GM18505 (cell line): ENCODE measurements at regions not wholly inside any gene's neighbourhood (a gene's known extent, or its start where the extent isn't known, plus 50 kb on each side); places are given as distances from the start of the nearest gene placed in this dataset.

Source experiments
- ATAC-seq: cut with Tn5 transposase; IDR thresholded peaks from one replicate; pipeline ENCODE4 v1.9.1; 2021; ENCODE audit not compliant: unreplicated experiment
- POLR2A ChIP-seq: IDR thresholded peaks from 4 replicates; pipeline ENCODE4 v1.6.1; 2011; ENCODE audit warnings: borderline replicate concordance; ENCODE audit not compliant: insufficient read depth, insufficient read length; ENCODE audit errors: extremely low read depth

DNA sequence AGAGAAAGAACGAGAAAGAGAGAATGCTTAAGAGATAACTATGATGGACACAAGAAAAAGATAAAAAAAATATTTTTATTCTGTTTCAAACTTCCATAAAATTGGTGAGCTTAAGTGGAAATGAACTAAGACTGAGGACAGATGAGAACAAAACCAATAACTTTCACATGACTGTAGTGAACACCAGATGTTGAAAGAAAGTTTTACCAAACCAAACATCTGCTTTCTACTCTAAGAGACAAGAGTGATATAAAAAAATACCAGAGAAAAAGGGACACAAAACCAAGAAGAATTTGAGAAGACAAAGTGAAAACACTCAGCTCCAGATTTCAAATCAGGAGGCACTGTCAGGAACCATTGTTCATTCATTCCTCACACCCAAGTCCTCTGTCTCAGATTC is 147.9 kb downstream of the IMPG2 start:
- TF ChIP-seq POLR2A, result no peak
- no peak for ATAC-seq

DNA sequence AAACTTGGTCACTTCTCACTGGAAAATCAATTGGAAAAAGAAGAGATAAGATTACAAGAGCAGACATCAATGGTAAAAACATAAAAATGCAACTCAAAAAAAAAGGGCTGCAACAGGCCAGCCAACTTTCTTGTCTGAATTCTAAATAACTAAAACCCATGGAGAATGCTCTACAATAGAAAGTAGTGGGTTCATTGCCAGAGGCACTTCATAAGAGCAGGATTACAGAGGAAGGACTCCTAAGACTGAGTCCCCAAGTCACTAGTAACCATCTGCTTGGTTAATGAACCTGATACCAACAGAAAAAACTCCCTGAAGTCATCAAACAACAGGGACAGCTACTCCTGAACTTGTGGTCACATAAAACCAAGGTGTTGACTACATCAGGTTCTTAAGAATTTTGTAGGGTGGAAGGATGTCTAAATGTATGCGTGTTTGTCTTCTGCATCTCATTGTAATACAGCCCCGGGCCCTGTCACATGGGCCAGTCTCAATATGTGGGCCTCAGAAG is 148.6 kb downstream of the IMPG2 start:
- ATAC-seq, result no peak
- no peak for TF ChIP-seq POLR2A

DNA sequence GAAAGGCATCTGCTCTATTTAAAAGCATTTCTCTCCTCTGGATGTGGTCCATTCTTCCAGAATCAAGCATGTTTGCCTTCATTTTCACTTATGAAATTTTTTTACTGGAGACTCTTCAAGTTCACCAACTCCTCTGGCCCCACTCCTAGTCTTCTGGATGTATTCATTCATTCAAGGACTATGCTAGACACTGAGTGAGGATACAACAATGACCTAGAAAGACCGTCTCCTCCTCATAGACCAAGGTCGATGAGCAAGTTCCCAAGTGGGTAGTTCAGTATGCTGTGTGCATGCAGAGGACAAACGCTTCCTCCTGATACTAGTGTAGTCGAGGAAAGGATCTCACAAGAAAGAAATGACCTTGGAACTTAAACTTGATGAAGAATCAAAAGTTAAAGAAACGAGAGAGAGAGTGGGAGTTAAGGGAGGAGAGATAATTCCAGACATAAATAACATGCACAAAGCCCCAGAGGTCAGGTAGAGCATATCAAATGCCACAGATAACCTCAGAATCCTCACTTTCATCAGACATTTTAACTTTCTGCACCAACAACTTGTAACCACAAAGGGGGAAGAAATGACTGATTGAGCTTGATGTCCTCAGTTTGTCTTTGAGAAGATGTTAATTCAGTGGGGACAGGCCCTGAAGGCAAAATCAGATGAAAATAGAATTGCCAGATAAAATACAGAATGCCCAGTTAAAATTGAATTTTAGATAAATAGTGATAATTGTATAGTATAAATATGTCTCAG is 149.4 kb downstream of the IMPG2 start:
- ATAC-seq, result no peak
- TF ChIP-seq POLR2A, result no peak

DNA sequence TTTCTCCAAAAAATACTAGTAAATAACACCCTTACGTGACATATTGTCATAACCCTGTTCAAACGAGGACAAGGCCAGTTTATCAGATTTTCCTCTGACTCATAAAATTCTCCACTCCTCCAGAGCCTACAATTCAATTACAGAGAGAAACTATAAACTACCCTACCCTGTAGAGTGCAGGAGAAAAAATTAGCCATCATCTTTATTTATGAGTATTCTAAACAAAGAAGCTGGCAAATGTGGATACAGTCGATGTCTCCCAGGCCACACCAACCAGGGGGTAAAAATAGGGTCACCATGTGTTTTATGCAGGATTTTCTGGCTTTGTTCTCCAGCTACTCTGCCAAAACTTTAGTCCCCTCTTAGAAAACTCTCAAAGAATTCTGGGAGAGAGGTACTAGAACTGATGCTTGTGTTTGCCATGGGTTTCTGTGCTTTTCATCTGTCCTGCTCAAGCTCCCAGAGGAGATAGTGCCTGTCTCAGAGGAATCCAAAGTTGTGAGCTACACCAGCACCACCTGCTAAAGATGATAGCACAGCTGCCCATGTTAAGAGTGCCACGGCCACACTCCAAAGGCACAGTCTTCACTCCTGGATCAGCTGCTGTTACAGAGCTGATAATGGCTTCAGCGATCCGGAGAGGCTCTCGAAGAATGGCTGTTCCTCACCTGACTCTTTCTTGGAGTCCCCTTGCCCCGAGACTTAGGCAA is 150.2 kb downstream of the IMPG2 start:
- ATAC-seq, result no peak
- TF ChIP-seq POLR2A, result no peak

DNA sequence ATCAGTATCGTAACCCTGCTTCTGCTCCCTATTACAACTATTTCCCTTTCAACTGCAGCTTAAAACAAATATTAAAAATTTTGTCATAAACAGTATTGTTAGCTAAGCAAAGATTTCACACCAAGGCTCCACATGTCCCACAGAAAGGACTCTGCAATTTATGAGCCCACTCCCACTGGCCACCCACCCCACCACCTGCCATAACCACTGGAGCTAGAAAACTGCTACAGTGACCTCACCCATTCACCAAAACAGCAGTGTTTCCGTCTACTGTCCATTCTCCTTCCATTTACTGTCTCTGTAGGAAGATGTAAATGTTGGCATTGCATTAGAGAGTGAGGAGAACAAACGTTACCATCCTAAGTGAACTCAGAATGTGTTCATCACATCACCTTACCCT is 150.9 kb downstream of the IMPG2 start:
- no peak for TF ChIP-seq POLR2A
- no peak for ATAC-seq

DNA sequence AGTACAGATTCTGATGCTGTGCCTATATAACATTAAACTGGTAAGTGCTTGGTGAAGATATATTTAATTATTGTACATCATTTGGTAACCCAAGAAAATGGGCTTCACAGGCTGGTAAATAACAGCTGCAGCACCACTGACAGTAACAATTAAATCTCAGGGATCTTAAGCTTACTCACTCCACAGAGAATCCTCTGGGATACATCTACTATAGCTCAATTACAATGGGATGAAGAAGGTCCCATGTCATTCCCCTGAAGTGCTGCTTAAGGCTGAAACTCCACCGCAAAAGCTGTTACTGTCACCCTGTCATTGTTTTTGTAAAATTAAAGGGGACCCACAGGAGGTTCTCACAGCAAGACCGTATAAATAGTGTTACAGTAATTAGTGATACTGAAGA is 153.0 kb downstream of the IMPG2 start:
- no peak for TF ChIP-seq POLR2A
- ATAC-seq, result no peak

DNA sequence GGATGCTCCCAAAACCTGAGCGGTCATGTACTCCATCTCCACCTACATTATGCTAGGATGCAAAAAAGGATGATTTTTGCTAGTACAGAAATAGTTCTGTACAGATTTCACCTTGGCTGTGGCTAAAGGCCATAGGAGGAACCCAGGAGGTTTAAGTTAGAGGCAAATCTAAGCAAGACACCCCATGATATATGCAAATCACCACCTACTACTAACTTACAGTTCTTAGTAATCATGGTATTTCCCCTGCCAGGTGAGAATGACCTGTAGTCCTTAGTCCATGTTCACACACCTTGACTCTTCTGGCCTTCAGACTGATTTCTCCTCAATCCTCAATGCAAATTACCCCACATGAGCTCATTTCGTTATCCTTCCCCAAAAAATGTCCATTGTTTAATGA is 154.2 kb downstream of the IMPG2 start:
- ATAC-seq, result no peak
- no peak for TF ChIP-seq POLR2A

DNA sequence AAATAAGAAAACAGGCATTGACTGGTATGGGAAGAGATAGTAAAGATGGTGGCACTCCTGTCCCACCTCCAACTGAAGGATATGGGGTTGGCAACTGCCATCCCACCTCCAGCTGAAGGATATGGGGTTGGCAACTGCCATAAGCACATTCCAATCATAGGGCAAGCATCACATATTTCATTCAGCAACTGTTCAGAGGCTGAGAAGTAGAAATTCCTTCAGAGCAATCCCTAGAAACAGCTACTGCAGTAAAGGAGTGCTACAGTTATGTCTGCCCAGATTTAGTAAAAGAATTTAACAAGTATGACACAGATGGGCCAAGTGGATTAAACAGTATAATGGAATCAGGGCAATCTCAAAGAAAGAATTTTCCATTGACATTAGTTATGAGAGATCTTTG is 156.8 kb downstream of the IMPG2 start:
- TF ChIP-seq POLR2A, result no peak

DNA sequence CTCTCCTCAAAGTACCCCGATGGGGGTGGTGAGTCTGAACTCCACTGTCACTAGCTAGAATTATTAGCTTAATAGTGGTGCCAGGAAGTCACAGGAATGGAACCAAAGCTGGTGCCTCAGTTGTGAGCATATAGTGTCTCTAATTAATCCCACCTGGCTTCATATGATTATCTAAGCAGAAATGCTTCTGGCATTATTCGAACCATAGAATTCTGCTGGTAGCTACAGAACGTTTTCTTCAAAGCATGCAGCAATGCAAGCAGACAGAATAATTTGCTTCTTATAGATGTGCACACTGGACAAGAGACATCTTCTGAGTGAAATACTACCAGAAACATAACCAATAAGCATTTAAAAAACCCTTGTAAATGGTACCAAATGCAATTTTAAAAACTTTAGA is 160.9 kb downstream of the IMPG2 start:
- no peak for ATAC-seq
- no peak for TF ChIP-seq POLR2A

More for the DNA sequence above, 156.8 kb downstream of the IMPG2 start:
- no peak for ATAC-seq

DNA sequence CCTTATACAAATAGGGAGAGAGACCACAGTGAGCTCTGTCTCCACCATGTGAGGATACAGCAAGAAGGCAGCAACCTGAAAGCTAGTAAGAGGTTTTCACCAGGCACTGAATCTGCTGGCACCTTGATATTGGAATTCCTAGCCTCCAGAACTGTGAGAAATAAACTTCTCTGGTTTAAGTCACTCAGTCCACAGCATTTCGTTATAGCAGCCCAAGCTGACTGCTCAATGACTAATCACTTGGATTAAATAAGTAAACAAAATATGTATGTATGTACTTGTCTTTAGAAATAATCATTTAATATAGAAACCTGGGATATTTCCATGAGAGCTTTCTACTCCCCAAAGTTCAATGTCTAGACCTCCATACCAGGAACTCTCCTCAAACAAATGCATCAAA is 162.0 kb downstream of the IMPG2 start:
- no peak for TF ChIP-seq POLR2A
- ATAC-seq, result no peak

DNA sequence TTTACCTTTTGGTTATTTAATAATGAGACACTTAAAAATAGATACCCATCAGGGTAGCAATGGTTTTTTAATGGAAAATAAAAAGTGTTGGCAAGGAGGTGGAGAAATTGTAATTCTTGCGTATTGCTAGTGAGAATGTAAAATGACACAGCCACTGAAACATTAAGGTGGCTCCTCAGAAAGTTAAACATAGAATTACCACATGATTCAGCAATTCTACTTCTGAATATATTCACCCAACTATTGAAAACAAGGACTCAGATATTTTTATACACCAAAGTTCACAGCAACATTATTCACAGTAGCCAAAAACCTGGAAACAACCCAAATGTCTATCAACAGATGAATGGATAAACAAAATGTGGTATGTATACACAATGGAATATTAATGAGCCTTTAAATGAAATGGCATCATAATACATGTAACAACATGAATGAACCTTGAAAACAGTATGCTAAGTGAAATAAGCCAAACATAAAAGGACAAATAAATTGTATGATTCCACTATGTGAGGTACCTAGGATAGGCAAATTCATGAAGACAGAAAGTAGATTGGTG is 163.5 kb downstream of the IMPG2 start:
- ATAC-seq, result no peak
- TF ChIP-seq POLR2A, result no peak

DNA sequence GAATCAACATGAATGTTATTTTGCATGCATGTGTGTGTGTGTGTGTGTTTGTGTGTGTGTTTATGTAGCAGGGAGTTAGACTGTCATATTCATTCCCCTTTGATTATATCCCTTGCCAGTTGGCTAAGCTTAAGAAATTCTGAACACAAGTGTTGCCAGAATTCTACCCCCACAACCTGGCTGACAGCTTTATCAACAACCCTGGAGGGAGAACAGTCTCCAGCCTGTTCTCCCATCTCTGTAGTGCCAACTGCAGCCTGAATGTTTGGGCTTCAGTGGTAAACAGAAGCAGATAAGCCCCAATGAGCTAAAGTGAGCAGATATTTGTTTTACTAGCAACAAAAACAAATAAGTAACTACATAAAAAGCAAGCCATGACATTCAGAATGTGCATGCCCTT is 162.6 kb upstream of the ABI3BP start:
- ATAC-seq, result no peak
- no peak for TF ChIP-seq POLR2A

DNA sequence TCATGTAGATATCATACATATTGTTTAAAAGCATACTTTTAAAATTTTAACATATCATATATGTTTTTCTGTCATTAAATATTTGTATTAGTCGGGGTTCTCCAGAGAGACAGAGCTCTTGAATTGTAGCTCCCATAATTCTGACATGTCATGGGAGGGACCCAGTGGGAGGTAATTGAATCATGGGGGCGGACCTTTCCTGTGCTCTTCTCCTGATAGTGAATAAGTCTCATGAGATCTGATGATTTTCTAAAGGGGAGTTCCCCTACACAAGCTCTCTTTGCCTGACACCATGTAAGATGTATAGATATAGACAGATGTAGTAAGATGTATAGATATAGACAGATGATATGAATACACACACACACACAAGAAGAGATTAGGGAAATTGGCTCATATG is 161.2 kb upstream of the ABI3BP start:
- ATAC-seq, result no peak
- TF ChIP-seq POLR2A, result no peak
